MM.1S (cell line): ENCODE measurements at regions not wholly inside any gene's neighbourhood (a gene's known extent, or its start where the extent isn't known, plus 50 kb on each side); places are given as distances from the start of the nearest gene placed in this dataset.

Source experiments
- DNase-seq: peaks from one replicate; pipeline ENCODE4 v3.0.0-alpha.2; 2015
- H2AFZ ChIP-seq: fragments of 300-600 bp; sonication (generic); 2 replicates; pipeline ENCODE4 v1.6.0; 2016; ENCODE audit warnings: antibody characterized with exemption, low read length
- H3F3A ChIP-seq: fragments of 300-600 bp; sonication (generic); 2 replicates; pipeline ENCODE4 v1.6.1; 2016; ENCODE audit warnings: mild to moderate bottlenecking, antibody characterized with exemption, low read length, moderate library complexity, mixed read lengths; ENCODE audit not compliant: insufficient read depth
- H3K27ac ChIP-seq: fragments of 300-600 bp; sonication (generic); 2 replicates; pipeline ENCODE4 v1.5.1; 2016; ENCODE audit warnings: mild to moderate bottlenecking, low read length
- H3K27me3 ChIP-seq: fragments of 300-600 bp; sonication (generic); replicated peaks from 2 replicates; pipeline ENCODE4 v1.6.0; 2016; ENCODE audit warnings: low read length; ENCODE audit not compliant: insufficient read depth
- H3K36me3 ChIP-seq: fragments of 300-600 bp; sonication (generic); replicated peaks from 2 replicates; pipeline ENCODE4 v1.6.1; 2016; ENCODE audit warnings: mild to moderate bottlenecking, low read length, mixed read lengths; ENCODE audit not compliant: insufficient read depth
- H3K4me1 ChIP-seq: fragments of 300-600 bp; sonication (generic); 2 replicates; pipeline ENCODE4 v1.6.1; 2016; ENCODE audit warnings: low read length, mixed read lengths
- H3K4me2 ChIP-seq: fragments of 300-600 bp; sonication (generic); 2 replicates; pipeline ENCODE4 v1.6.0; 2016; ENCODE audit warnings: low read depth, low read length
- H3K4me3 ChIP-seq: fragments of 300-600 bp; sonication (generic); 2 replicates; pipeline ENCODE4 v1.5.1; 2016; ENCODE audit warnings: low read length, mixed read lengths
- H3K79me2 ChIP-seq: fragments of 300-600 bp; sonication (generic); 2 replicates; pipeline ENCODE4 v1.6.1; 2016; ENCODE audit warnings: mixed run types, low read length, mixed read lengths
- H3K9ac ChIP-seq: fragments of 300-600 bp; sonication (generic); 2 replicates; pipeline ENCODE4 v1.6.1; 2016; ENCODE audit warnings: low read length, mixed read lengths
- H3K9me2 ChIP-seq: fragments of 300-600 bp; sonication (generic); replicated peaks from 2 replicates; pipeline ENCODE4 v1.6.1; 2016; ENCODE audit warnings: mild to moderate bottlenecking, low read length, mixed read lengths; ENCODE audit not compliant: insufficient read depth
- H3K9me3 ChIP-seq: fragments of 300-600 bp; sonication (generic); replicated peaks from 2 replicates; pipeline ENCODE4 v1.6.1; 2016; ENCODE audit warnings: mild to moderate bottlenecking, low read length, mixed read lengths; ENCODE audit not compliant: insufficient read depth
- H4K20me1 ChIP-seq: fragments of 300-600 bp; sonication (generic); 2 replicates; pipeline ENCODE4 v1.6.1; 2016; ENCODE audit warnings: mild to moderate bottlenecking, low read length, moderate library complexity, mixed read lengths; ENCODE audit not compliant: insufficient read depth
- CTCF ChIP-seq: fragments of 300-600 bp; sonication (generic); IDR thresholded peaks from 2 replicates; pipeline ENCODE4 v1.5.1; 2016; ENCODE audit warnings: antibody characterized with exemption, low read length, mixed read lengths
- EZH2 ChIP-seq: fragments of 300-600 bp; sonication (generic); optimal IDR thresholded peaks from 2 replicates; pipeline ENCODE3; 2017; ENCODE audit warnings: low read depth, mild to moderate bottlenecking, antibody characterized with exemption, low read length, mixed read lengths
- EZH2phosphoT487 ChIP-seq: fragments of 300-600 bp; sonication (generic); IDR thresholded peaks from 2 replicates; pipeline ENCODE4 v1.6.1; 2018; ENCODE audit warnings: antibody characterized with exemption, low read length

DNA sequence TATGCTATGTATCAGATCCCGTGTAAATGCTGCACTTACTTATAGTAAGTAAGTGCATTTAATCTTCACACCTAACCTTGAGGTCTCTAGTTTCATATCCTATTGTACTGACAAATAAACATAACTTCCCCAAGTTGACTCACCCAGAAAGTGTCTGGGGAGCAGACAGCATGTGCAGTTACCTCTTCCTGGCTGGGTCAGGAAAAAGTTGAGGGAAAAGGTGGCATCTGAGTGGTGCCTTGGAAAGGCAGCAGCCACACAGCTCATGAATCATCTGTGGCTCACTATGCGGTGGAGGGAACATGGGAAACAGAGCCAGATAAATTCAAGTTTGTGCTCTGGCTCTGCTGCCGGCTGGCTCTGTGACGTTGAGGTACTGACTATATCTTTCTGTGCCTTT is 382.0 kb upstream of the DYNLRB2 start:
- Histone ChIP-seq H3K27ac (no peak overlapping the region), H3F3A (no peaks in the 10 kb centered on the region), H2AFZ (no peak overlapping the region), H3K79me2 (no peaks in the 10 kb centered on the region), H3K4me1 (no peaks in the 10 kb centered on the region), H3K4me3 (no peak overlapping the region), H3K4me2 (no peak overlapping the region), H3K9ac (no peak overlapping the region), H3K9me3 (no peaks in the 10 kb centered on the region), H3K27me3 (no peaks in the 10 kb centered on the region), H4K20me1 (no peaks in the 10 kb centered on the region), H3K36me3 (no peaks in the 10 kb centered on the region), H3K9me2 (no peaks in the 10 kb centered on the region)
- no peak for DNase-seq
- TF ChIP-seq EZH2phosphoT487 (no peak), EZH2 (no peak), CTCF (no peak)

GRCh38 chr16:80151722-80152111 is 389.1 kb upstream of the DYNLRB2 start:
- Histone ChIP-seq H4K20me1 (no peaks in the 10 kb centered on the region), H3K27me3 (no peaks in the 10 kb centered on the region), H3K9me3 (no peaks in the 10 kb centered on the region), H3K27ac (no peak overlapping the region), H3K9ac (no peak overlapping the region), H3K9me2 (no peaks in the 10 kb centered on the region), H3K4me2 (no peak overlapping the region), H3K36me3 (no peaks in the 10 kb centered on the region), H3F3A (no peaks in the 10 kb centered on the region), H3K79me2 (no peaks in the 10 kb centered on the region), H3K4me3 (no peak overlapping the region), H2AFZ (no peak overlapping the region), H3K4me1 (no peaks in the 10 kb centered on the region)
- no peak for DNase-seq
- TF ChIP-seq CTCF (no peak), EZH2phosphoT487 (no peak), EZH2 (no peak)

DNA sequence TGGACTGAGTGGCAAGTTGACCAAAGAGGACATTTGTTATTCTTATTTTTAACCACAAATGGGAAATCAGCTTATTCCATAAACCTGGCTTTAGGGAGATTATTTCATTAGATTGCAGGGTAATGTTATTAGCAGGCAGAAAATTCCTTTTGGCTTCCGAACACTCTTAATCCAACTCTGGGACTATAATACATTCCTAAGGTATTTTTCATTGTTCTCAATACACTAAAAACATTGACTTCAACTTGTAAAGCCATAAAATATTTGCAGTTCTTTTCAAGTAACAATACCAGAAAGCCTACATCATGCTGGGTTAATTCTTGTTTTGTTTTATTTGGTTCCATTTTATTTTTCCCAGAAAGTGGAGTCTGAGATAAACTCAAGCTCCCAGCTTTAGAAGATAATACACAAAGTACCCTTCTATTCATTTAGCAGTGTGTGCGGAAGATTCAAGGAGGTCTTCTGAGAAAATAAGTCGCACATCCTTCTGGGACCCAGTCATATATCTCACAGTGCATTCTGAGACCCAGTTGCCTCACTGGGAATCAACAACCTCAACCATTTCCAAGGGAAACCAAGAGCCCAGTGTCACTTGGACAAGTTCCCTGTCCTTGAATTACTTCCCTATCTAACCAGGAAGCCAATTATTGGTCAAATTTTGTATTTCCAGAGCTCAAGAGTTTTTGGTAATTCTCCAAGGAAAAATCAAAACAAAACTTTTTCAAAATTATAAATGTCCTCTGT is 389.6 kb upstream of the DYNLRB2 start:
- Histone ChIP-seq H4K20me1 (no peaks in the 10 kb centered on the region), H3K4me1 (no peaks in the 10 kb centered on the region), H2AFZ (no peak overlapping the region), H3K79me2 (no peaks in the 10 kb centered on the region), H3K9me2 (no peaks in the 10 kb centered on the region), H3K9me3 (no peaks in the 10 kb centered on the region), H3K4me3 (no peak overlapping the region), H3K9ac (no peak overlapping the region), H3K27ac (no peak overlapping the region), H3K27me3 (no peaks in the 10 kb centered on the region), H3K36me3 (no peaks in the 10 kb centered on the region), H3F3A (no peaks in the 10 kb centered on the region), H3K4me2 (no peak overlapping the region)
- no peak for DNase-seq
- TF ChIP-seq EZH2 (no peak), CTCF (no peak), EZH2phosphoT487 (no peak)
